ENCODE measurements at regions not wholly inside any gene's neighbourhood (a gene's known extent, or its start where the extent isn't known, plus 50 kb on each side); places are given as distances from the start of the nearest gene placed in this dataset.

DNA sequence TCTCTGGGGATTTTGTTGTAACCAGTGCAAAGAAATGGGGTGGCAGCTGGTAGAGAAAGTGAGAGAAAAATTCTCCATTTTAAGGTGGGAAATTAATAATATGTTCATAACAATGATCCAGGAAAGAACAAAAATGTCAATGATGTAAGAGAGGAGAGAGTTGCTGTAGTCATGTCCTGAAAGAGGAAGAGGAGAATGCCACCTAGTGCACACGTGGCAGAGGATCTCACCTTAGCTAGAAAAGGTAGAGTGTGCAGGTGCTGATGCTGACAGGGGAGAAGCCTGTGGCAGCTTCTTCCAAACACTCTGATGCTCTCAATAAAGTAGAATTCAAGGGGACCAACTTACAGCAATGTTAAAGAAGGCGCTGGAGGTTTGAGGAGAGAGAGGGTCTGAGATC lies 282.9 kb upstream of the PKDCC start:
- TF ChIP-seq, protein P1, sequence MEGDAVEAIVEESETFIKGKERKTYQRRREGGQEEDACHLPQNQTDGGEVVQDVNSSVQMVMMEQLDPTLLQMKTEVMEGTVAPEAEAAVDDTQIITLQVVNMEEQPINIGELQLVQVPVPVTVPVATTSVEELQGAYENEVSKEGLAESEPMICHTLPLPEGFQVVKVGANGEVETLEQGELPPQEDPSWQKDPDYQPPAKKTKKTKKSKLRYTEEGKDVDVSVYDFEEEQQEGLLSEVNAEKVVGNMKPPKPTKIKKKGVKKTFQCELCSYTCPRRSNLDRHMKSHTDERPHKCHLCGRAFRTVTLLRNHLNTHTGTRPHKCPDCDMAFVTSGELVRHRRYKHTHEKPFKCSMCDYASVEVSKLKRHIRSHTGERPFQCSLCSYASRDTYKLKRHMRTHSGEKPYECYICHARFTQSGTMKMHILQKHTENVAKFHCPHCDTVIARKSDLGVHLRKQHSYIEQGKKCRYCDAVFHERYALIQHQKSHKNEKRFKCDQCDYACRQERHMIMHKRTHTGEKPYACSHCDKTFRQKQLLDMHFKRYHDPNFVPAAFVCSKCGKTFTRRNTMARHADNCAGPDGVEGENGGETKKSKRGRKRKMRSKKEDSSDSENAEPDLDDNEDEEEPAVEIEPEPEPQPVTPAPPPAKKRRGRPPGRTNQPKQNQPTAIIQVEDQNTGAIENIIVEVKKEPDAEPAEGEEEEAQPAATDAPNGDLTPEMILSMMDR (conservative IDR thresholded peaks at IDR 0.05): no peak
- TF ChIP-seq ZFX (IDR thresholded peaks at IDR 0.05): no peak
